Endodermal cell (in vitro differentiated cells): ENCODE measurements at regions not wholly inside any gene's neighbourhood (a gene's known extent, or its start where the extent isn't known, plus 50 kb on each side); places are given as distances from the start of the nearest gene placed in this dataset.

Experiments
- DNase-seq: peaks from one replicate; pipeline ENCODE4 v3.0.0-alpha.2; 2017
- H3K27ac ChIP-seq: 2 replicates; pipeline ENCODE4 v1.5.1; 2013; ENCODE audit warnings: mild to moderate bottlenecking, low read depth, low read length, moderate library complexity
- H3K27me3 ChIP-seq: 2 replicates; pipeline ENCODE4 v1.6.1; 2013; ENCODE audit warnings: mild to moderate bottlenecking, low read length, moderate library complexity; ENCODE audit not compliant: insufficient read depth, control insufficient read depth, poor library complexity, severe bottlenecking
- H3K36me3 ChIP-seq: 2 replicates; pipeline ENCODE4 v1.7.0; 2013; ENCODE audit warnings: mild to moderate bottlenecking, low read length, moderate library complexity; ENCODE audit not compliant: control insufficient read depth, insufficient read depth
- H3K4me1 ChIP-seq: one replicate; pipeline ENCODE4 v1.7.0; 2013; ENCODE audit warnings: low read length; ENCODE audit not compliant: control insufficient read depth, insufficient read depth
- H3K4me3 ChIP-seq: 2 replicates; pipeline ENCODE4 v1.5.1; 2013; ENCODE audit warnings: mild to moderate bottlenecking, low read length, moderate library complexity
- H3K9ac ChIP-seq: 2 replicates; pipeline ENCODE4 v1.6.1; 2013; ENCODE audit warnings: mild to moderate bottlenecking, low read length, moderate library complexity; ENCODE audit not compliant: poor library complexity, severe bottlenecking; ENCODE audit errors: extremely low read depth
- H3K9me3 ChIP-seq: 2 replicates; pipeline ENCODE4 v1.6.1; 2013; ENCODE audit warnings: mild to moderate bottlenecking, low read length, moderate library complexity; ENCODE audit not compliant: control insufficient read depth
- H3K27ac Mint-ChIP-seq: 2 replicates; pipeline ENCODE4 v1.8.0; 2020; ENCODE audit warnings: mixed read lengths
- H3K27me3 Mint-ChIP-seq: 2 replicates; pipeline ENCODE4 v1.8.0; 2021; ENCODE audit warnings: mild to moderate bottlenecking, mixed read lengths; ENCODE audit not compliant: insufficient read depth
- H3K36me3 Mint-ChIP-seq: 2 replicates; pipeline ENCODE4 v1.8.0; 2020; ENCODE audit warnings: low read depth, mixed read lengths
- H3K4me1 Mint-ChIP-seq: 2 replicates; pipeline ENCODE4 v1.8.0; 2020; ENCODE audit warnings: mixed read lengths
- H3K4me3 Mint-ChIP-seq: 2 replicates; pipeline ENCODE4 v1.8.0; 2020; ENCODE audit warnings: mild to moderate bottlenecking, moderate library complexity, mixed read lengths
- H3K9me3 Mint-ChIP-seq: 2 replicates; pipeline ENCODE4 v1.8.0; 2020; ENCODE audit warnings: mild to moderate bottlenecking, mixed read lengths
- CTCF ChIP-seq: fragments of 200-600 bp; sonication (generic); conservative IDR thresholded peaks from 2 replicates; pipeline ENCODE4 v1.5.0; 2021; ENCODE audit warnings: antibody characterized with exemption, mild to moderate bottlenecking
- whole genome bisulfite sequencing, 2 experiments: methylation state at CpG; one replicate each; pipeline versions ENCODE4 v1.1.5 to v1.1.7; 2013; ENCODE audit warnings: missing lambda C conversion rate in 2 of 2, mixed read lengths in 1 of 2; ENCODE audit not compliant: insufficient coverage in 1 of 2, insufficient read length in 1 of 2; 5-methylcytosine and 5-hydroxymethylcytosine counted together

DNA sequence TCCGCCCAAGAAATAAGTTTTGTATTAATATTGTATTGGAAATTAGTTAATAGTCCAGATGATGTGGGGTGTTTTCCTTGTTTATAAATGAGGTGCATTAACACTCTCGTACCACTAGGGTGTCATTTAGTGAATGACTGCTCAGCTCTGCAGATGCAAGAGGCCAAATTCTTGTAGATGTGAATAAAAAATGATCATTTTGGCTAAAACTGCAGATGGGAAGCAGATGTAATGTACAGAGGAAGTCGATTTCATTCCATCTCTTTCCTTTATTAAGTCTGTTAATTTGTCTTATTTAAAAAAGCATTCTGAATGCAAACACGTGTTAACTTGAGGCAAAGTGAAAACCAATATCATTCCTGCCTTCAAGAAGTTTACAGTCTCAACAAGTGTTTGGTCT is 108.1 kb downstream of the DHX15 start:
- Mint-ChIP-seq H3K36me3 (no peaks in the 10 kb centered on the region), H3K27ac (no peak overlapping the region), H3K4me3 (no peak overlapping the region), H3K9me3 (no peaks in the 10 kb centered on the region), H3K4me1 (peaks cover 17% of the 10 kb centered on the region), H3K27me3 (peaks cover 26% of the 10 kb centered on the region)
- Histone ChIP-seq H3K4me1 (no peaks in the 10 kb centered on the region), H3K27me3 (peaks cover 11% of the 10 kb centered on the region), H3K9ac (no peak overlapping the region), H3K4me3 (no peak overlapping the region), H3K9me3 (no peaks in the 10 kb centered on the region), H3K36me3 (no peaks in the 10 kb centered on the region), H3K27ac (no peak overlapping the region)
- DNase-seq = no peak
- WGBS, 2 experiments = 65 to 71% methylated on average over 3 to 4 of the region's 4 CpGs
- TF ChIP-seq CTCF = peak; percentile 81

DNA sequence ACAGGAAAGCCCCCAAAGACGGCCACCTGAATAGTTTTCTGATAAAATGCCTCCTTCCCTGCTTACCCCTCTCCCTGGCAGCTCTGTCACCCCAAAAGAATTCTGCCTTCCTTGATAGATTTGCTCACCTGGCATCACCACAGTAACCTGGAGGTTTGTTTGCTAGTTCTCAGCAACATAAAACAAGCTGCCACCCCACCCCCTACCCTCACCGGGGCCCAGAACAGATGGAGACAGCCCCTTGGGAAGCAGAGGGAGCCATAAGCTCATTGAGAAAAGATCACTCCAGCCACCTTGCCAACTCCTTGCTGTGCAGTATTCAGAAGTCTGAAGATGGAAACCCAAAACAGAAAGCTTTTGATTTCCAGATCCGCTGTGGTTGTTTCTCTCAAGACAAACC is 108.6 kb downstream of the DHX15 start:
- DNase-seq = peak; percentile 58

DNA sequence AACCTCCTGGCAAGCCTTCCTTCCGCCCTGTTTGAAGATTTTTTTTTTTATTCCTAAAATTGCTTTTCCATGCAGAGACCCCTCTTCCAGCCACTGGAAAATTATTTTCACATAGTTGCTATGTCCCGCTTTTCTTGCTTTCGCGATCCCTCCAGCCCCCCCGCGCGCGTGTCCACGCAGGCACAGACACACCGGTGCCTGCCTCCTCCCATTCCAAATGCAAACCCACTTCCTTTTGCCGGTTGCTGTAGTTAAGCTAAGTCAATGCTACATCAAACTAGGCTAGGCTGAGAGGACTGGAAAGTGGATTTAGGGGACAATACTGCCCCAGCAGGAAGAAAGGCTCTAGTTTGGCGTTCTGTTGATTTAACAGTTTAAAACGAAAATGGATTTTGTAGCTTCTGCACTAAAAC is 111.0 kb downstream of the DHX15 start:
- TF ChIP-seq CTCF = peak; percentile 33
- Histone ChIP-seq H3K27me3 (peaks cover 41% of the 10 kb centered on the region), H3K9ac (no peak overlapping the region), H3K4me1 (no peaks in the 10 kb centered on the region), H3K4me3 (peak overlapping the region; percentile 78), H3K27ac (no peak overlapping the region), H3K36me3 (no peaks in the 10 kb centered on the region), H3K9me3 (no peaks in the 10 kb centered on the region)
- H3K4me3 Mint-ChIP-seq = peak overlapping the region; percentile 83
- WGBS, 2 experiments = 0 to 3% methylated on average over 1 to 13 of the region's 13 CpGs
- peaks cover 44% of the 10 kb centered on the region for H3K27me3 Mint-ChIP-seq
- H3K36me3 Mint-ChIP-seq = no peaks in the 10 kb centered on the region
- no peaks in the 10 kb centered on the region for H3K9me3 Mint-ChIP-seq
- peak; percentile 65 for DNase-seq
- H3K4me1 Mint-ChIP-seq = peaks cover 28% of the 10 kb centered on the region
- H3K27ac Mint-ChIP-seq = no peak overlapping the region

More for the DNA sequence above, 108.6 kb downstream of the DHX15 start:
- no peak overlapping the region for H3K9ac ChIP-seq
- no peaks in the 10 kb centered on the region for H3K36me3 ChIP-seq
- Mint-ChIP-seq H3K9me3 (no peaks in the 10 kb centered on the region), H3K27ac (no peak overlapping the region), H3K4me3 (no peak overlapping the region), H3K27me3 (peaks cover 26% of the 10 kb centered on the region), H3K36me3 (no peaks in the 10 kb centered on the region), H3K4me1 (peaks cover 20% of the 10 kb centered on the region)
- H3K27ac ChIP-seq = no peak overlapping the region
- no peaks in the 10 kb centered on the region for H3K9me3 ChIP-seq
- TF ChIP-seq CTCF = no peak
- H3K27me3 ChIP-seq = peaks cover 17% of the 10 kb centered on the region
- 83 to 100% methylated on average over 2 to 3 of the region's 3 CpGs for WGBS, 2 experiments
- no peaks in the 10 kb centered on the region for H3K4me1 ChIP-seq
- H3K4me3 ChIP-seq = no peak overlapping the region
